ENCODE measurements at regions not wholly inside any gene's neighbourhood (a gene's known extent, or its start where the extent isn't known, plus 50 kb on each side); places are given as distances from the start of the nearest gene placed in this dataset.

GRCh38 chr17:77809814-77810213 lies 148.7 kb upstream of the TNRC6C start (continued):
- no peak for TF ChIP-seq KLF7 (tag by site-specific recombination; IDR thresholded peaks at IDR 0.05; ENCODE audit: borderline replicate concordance)

GRCh38 chr17:77810536-77810935 lies 148.0 kb upstream of the TNRC6C start:
- Histone ChIP-seq H3K9me3 (ENCODE audit: control insufficient read depth, insufficient read depth, low read depth, low read length) (no peaks in the 10 kb centered on the region), H3K4me3 (ENCODE audit: low read depth, low read length) (no peak overlapping the region), H3K27ac (ENCODE audit: extremely low read depth, low read depth, low read length) (no peak overlapping the region), H3K36me3 (ENCODE audit: control insufficient read depth in 2 of 2, insufficient read depth in 1 of 2, low read length in 2 of 2) (no peaks in the 10 kb centered on the region), H3K4me1 (ENCODE audit: control insufficient read depth, insufficient read depth, low read length) (no peaks in the 10 kb centered on the region)
- ChIA-PET CTCF (no interaction called here), POLR2A (no interaction called here)
- no peak for TF ChIP-seq ZNF239 (tag by site-specific recombination; IDR thresholded peaks at IDR 0.05)
- TF ChIP-seq ZNF449 (tag by site-specific recombination; IDR thresholded peaks at IDR 0.05) = no peak
- TF ChIP-seq ZNF549 (tag by site-specific recombination; IDR thresholded peaks at IDR 0.05) = no peak
- no peak for TF ChIP-seq ZNF488 (tag by site-specific recombination; IDR thresholded peaks at IDR 0.05)
- TF ChIP-seq ZNF791 (tag by site-specific recombination; IDR thresholded peaks at IDR 0.05) = no peak
- no peak for TF ChIP-seq ZNF362 (tag by site-specific recombination; IDR thresholded peaks at IDR 0.05)
- no peak for TF ChIP-seq ZNF335 (tag by site-specific recombination; conservative IDR thresholded peaks at IDR 0.05)
- TF ChIP-seq ZFHX2 (tag by site-specific recombination; conservative IDR thresholded peaks at IDR 0.05) = no peak
- no peak for TF ChIP-seq FEZF1 (tag by site-specific recombination; IDR thresholded peaks at IDR 0.05)
- no peak for TF ChIP-seq HOXA7 (CRISPR knock-in tag; IDR thresholded peaks at IDR 0.05; ENCODE audit: borderline replicate concordance)
- no peak for TF ChIP-seq ZNF792 (tag by site-specific recombination; IDR thresholded peaks at IDR 0.05)
- TF ChIP-seq HOXD13 (CRISPR knock-in tag; IDR thresholded peaks at IDR 0.05; ENCODE audit: borderline replicate concordance) = no peak

GRCh38 chr17:77811521-77811920 lies 147.0 kb upstream of the TNRC6C start:
- Histone ChIP-seq H3K36me3 (ENCODE audit: control insufficient read depth in 2 of 2, insufficient read depth in 1 of 2, low read length in 2 of 2) (no peaks in the 10 kb centered on the region), H3K27ac (ENCODE audit: extremely low read depth, low read depth, low read length) (no peak overlapping the region), H3K4me3 (ENCODE audit: low read depth, low read length) (no peak overlapping the region), H3K4me1 (ENCODE audit: control insufficient read depth, insufficient read depth, low read length) (no peaks in the 10 kb centered on the region), H3K9me3 (ENCODE audit: control insufficient read depth, insufficient read depth, low read depth, low read length) (no peaks in the 10 kb centered on the region)
- TF ChIP-seq KLF10 (tag by site-specific recombination; IDR thresholded peaks at IDR 0.05) (no peak), ZIC2 (tag by site-specific recombination; IDR thresholded peaks at IDR 0.05) (peak; percentile 31; the same call in 1 of the 2 replicates), SCRT2 (tag by site-specific recombination; IDR thresholded peaks at IDR 0.05) (no peak), ZNF449 (tag by site-specific recombination; IDR thresholded peaks at IDR 0.05) (no peak)
- POLR2A ChIA-PET = no interaction called here
- CTCF ChIA-PET = no interaction called here
